ENCODE measurements at regions not wholly inside any gene's neighbourhood (a gene's known extent, or its start where the extent isn't known, plus 50 kb on each side); places are given as distances from the start of the nearest gene placed in this dataset.

DNA sequence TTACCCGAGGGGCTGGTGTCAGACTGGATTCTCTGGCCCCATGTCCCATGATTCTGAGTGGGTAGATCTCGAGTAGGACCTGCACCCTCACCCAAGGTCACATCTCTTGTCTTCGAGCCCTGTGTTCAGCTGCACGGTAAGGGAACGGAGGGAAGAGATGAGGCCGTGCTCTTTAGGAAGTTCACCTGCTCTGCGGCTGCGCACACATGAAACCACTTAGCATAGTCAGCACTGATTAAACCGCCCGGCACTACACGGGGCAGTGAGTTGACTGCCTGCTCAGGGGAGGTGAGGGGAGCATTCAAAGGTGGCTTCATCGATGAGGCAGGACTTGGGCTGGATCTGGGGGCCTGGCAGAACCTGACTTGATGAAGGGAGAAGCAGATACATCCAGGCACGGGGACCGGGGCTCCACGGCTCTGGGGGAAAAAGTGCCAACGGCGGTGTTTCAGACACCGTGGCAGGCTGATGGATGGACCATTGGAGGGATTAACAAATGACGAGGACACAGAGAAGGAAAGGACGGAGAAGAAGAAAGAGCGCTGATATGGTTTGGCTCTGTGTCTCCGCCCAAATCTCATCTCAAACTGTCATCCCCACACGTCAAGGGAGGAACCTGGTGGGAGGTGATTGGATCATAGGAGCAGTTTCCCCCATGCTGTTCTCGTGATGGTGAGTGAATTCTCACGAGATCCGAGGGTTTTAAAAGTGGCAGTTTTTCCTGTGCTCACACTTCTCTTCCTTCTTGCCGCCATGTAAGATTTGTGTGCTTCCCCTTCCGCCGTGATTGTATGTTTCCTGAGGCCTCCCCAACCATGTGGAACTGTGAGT is 248.6 kb downstream of the CYP26B1 start:
- FAIRE-seq (no peak), ATAC-seq (no peak), DNase-seq (ENCODE audit: low read depth, low spot score) (no peak)
- H3K27ac ChIP-seq (ENCODE audit: control insufficient read depth, insufficient read depth): no peak overlapping the region
- no peak for TF ChIP-seq FOXK2 (IDR thresholded peaks at IDR 0.05)
- no peak for TF ChIP-seq SP1 (IDR thresholded peaks at IDR 0.05; ENCODE audit: low read depth, low read length)
- TF ChIP-seq ASH2L (IDR thresholded peaks at IDR 0.05; ENCODE audit: borderline replicate concordance, low read depth): no peak
- TF ChIP-seq, protein P1, sequence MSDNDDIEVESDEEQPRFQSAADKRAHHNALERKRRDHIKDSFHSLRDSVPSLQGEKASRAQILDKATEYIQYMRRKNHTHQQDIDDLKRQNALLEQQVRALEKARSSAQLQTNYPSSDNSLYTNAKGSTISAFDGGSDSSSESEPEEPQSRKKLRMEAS (IDR thresholded peaks at IDR 0.05; ENCODE audit: low read depth, low read length): no peak
- TF ChIP-seq SRF (IDR thresholded peaks at IDR 0.05; ENCODE audit: low read depth in 2 of 2, low read length in 2 of 2): no peak
- no peak for TF ChIP-seq PAX8 (IDR thresholded peaks at IDR 0.05)
- no peak for TF ChIP-seq GABPA (IDR thresholded peaks at IDR 0.05; ENCODE audit: low read depth)
- TF ChIP-seq, protein P2, sequence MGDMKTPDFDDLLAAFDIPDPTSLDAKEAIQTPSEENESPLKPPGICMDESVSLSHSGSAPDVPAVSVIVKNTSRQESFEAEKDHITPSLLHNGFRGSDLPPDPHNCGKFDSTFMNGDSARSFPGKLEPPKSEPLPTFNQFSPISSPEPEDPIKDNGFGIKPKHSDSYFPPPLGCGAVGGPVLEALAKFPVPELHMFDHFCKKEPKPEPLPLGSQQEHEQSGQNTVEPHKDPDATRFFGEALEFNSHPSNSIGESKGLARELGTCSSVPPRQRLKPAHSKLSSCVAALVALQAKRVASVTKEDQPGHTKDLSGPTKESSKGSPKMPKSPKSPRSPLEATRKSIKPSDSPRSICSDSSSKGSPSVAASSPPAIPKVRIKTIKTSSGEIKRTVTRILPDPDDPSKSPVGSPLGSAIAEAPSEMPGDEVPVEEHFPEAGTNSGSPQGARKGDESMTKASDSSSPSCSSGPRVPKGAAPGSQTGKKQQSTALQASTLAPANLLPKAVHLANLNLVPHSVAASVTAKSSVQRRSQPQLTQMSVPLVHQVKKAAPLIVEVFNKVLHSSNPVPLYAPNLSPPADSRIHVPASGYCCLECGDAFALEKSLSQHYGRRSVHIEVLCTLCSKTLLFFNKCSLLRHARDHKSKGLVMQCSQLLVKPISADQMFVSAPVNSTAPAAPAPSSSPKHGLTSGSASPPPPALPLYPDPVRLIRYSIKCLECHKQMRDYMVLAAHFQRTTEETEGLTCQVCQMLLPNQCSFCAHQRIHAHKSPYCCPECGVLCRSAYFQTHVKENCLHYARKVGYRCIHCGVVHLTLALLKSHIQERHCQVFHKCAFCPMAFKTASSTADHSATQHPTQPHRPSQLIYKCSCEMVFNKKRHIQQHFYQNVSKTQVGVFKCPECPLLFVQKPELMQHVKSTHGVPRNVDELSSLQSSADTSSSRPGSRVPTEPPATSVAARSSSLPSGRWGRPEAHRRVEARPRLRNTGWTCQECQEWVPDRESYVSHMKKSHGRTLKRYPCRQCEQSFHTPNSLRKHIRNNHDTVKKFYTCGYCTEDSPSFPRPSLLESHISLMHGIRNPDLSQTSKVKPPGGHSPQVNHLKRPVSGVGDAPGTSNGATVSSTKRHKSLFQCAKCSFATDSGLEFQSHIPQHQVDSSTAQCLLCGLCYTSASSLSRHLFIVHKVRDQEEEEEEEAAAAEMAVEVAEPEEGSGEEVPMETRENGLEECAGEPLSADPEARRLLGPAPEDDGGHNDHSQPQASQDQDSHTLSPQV (IDR thresholded peaks at IDR 0.05): no peak
- no peak for TF ChIP-seq RAD51 (IDR thresholded peaks at IDR 0.05)
- TF ChIP-seq CREM (IDR thresholded peaks at IDR 0.05; ENCODE audit: low read depth): no peak
- no peak for TF ChIP-seq STAT3 (IDR thresholded peaks at IDR 0.05; ENCODE audit: low read depth, low read length)
- no peak for TF ChIP-seq RFX5 (IDR thresholded peaks at IDR 0.05; ENCODE audit: low read depth, low read length)
- intact Hi-C loops (cut with micrococcal nuclease; ENCODE audit: unreplicated experiment): no loop called here
- in situ Hi-C loops (cut with MboI): no loop called here
- no peaks in the 10 kb centered on the region for H3K79me2 ChIP-seq (ENCODE audit: control insufficient read depth, insufficient read depth, low read length)
- SMC1A ChIA-PET (ENCODE audit: uncharacterized antibody, unreplicated experiment): no interaction called here
- BruUV-seq (replicated peaks): no TSS peak
- H3K27me3 ChIP-seq (replicated peaks in 1 of 2; ENCODE audit: control insufficient read depth in 2 of 2, insufficient read depth in 2 of 2, low read length in 1 of 2): no peaks in the 10 kb centered on the region; a peak in 2 of 4 replicates
- no peaks in the 10 kb centered on the region for H3K9me3 ChIP-seq (replicated peaks; ENCODE audit: control insufficient read depth, insufficient read depth, low read length)
- H3K9ac ChIP-seq (ENCODE audit: control insufficient read depth, insufficient read depth, low read length): no peak overlapping the region
- RAD21 ChIA-PET (ENCODE audit: unreplicated experiment): no interaction called here
- 43% methylated on average over 27 of the region's 29 CpGs for WGBS (ENCODE audit: insufficient coverage, insufficient replicate concordance, low lambda C conversion rate, missing lambda C conversion rate)
- no peak overlapping the region for H3K4me2 ChIP-seq (ENCODE audit: control insufficient read depth, insufficient read depth)
- no peaks in the 10 kb centered on the region for H3K36me3 ChIP-seq (ENCODE audit: control insufficient read depth in 2 of 2, insufficient read depth in 2 of 2, low read length in 1 of 2)
- H3K4me1 ChIP-seq (ENCODE audit: control insufficient read depth, insufficient read depth, low read length): no peaks in the 10 kb centered on the region
- no peak overlapping the region for H3K4me3 ChIP-seq
- POLR2A ChIA-PET: no interaction called here
- no peaks in the 10 kb centered on the region for H4K20me1 ChIP-seq (ENCODE audit: control insufficient read depth, insufficient read depth)
- CTCF ChIA-PET: no interaction called here
- H2AFZ ChIP-seq (ENCODE audit: control insufficient read depth, low read depth, low read length): no peak overlapping the region

Data from GM12878 (cell line).